GM23248 (cell line): ENCODE measurements at regions not wholly inside any gene's neighbourhood (a gene's known extent, or its start where the extent isn't known, plus 50 kb on each side); places are given as distances from the start of the nearest gene placed in this dataset.

Experiments
- EZH2 ChIP-seq: fragments of 200-600 bp; sonication (generic); IDR thresholded peaks from 2 replicates; pipeline ENCODE4 v1.6.1; 2018; ENCODE audit warnings: antibody characterized with exemption, mild to moderate bottlenecking; ENCODE audit not compliant: insufficient read depth, poor library complexity, severe bottlenecking
- EZH2phosphoT487 ChIP-seq: fragments of 200-600 bp; sonication (generic); IDR thresholded peaks from 2 replicates; pipeline ENCODE4 v1.6.1; 2018; ENCODE audit warnings: antibody characterized with exemption, moderate library complexity, mild to moderate bottlenecking, low read depth; ENCODE audit not compliant: insufficient read depth

GRCh38 chr22:22953791-22954190 is 66.2 kb downstream of the IGLL5 start:
- TF ChIP-seq EZH2 (no peak), EZH2phosphoT487 (no peak)
